22Rv1 (cell line): ENCODE measurements at regions not wholly inside any gene's neighbourhood (a gene's known extent, or its start where the extent isn't known, plus 50 kb on each side); places are given as distances from the start of the nearest gene placed in this dataset.

Source experiments
- CTCF ChIP-seq: fragments of 450-650 bp; IDR thresholded peaks from 2 replicates; pipeline ENCODE4 v1.5.1; 2017; ENCODE audit warnings: mild to moderate bottlenecking
- ZFX ChIP-seq: fragments of 450-650 bp; IDR thresholded peaks from 2 replicates; pipeline ENCODE4 v1.6.1; 2017; ENCODE audit warnings: antibody characterized with exemption, borderline replicate concordance

GRCh38 chr7:40915071-40915470 is 780.3 kb downstream of the SUGCT start:
- no peak for TF ChIP-seq CTCF
- TF ChIP-seq ZFX: no peak
